Upper lobe of left lung (tissue), 6 donors: ENCODE measurements at regions not wholly inside any gene's neighbourhood (a gene's known extent, or its start where the extent isn't known, plus 50 kb on each side); places are given as distances from the start of the nearest gene placed in this dataset.
"Not testable (repeated sequence)": the region's sequence is repeated elsewhere in the genome, so short reads cannot be mapped to it uniquely, and the experiment has no call there.

ENCODE experiments used
- ATAC-seq, 2 donors: fragments of 200-7000 bp; cut with Tn5 transposase; one replicate each; pipeline ENCODE4 v1.9.1; 2022; ENCODE audit warnings: mild to moderate bottlenecking in 2 of 2, moderate library complexity in 2 of 2; ENCODE audit not compliant: low FRiP score in 2 of 2
- DNase-seq, 2 donors: peaks; one replicate each; pipeline ENCODE4 v3.0.0-alpha.2; 2019 to 2020
- H3K27ac ChIP-seq, 4 donors: fragments of 200-600 bp; sonication (generic); one replicate each; pipeline ENCODE4 v1.5.1; 2016 to 2019
- H3K27me3 ChIP-seq, 4 donors: fragments of 200-600 bp; sonication (generic); one replicate each; pipeline ENCODE4 v1.5.1; 2017 to 2019
- H3K36me3 ChIP-seq, 4 donors: fragments of 200-600 bp; sonication (generic); one replicate each; pipeline ENCODE4 v1.5.1; 2016 to 2019
- H3K4me1 ChIP-seq, 4 donors: fragments of 200-600 bp; sonication (generic); one replicate each; pipeline ENCODE4 v1.5.1; 2018 to 2019
- H3K4me3 ChIP-seq, 4 donors: fragments of 200-600 bp; sonication (generic); one replicate each; pipeline ENCODE4 v1.5.1; 2017 to 2019; ENCODE audit warnings: mild to moderate bottlenecking in 2 of 4, moderate library complexity in 1 of 4
- H3K9me3 ChIP-seq, 4 donors: fragments of 200-600 bp; sonication (generic); one replicate each; pipeline ENCODE4 v1.5.1; 2018 to 2019
- EP300 ChIP-seq, 4 donors: sonication (generic); formaldehyde crosslinking; IDR thresholded peaks; one replicate each; pipeline ENCODE4 v1.5.1; 2017; ENCODE audit warnings: antibody characterized with exemption in 4 of 4, control low read depth in 2 of 4
- POLR2A ChIP-seq, 4 donors: fragments of 450-650 bp; IDR thresholded peaks; one replicate each; pipeline ENCODE4 v1.5.1; 2016 to 2017; ENCODE audit warnings: antibody characterized with exemption in 4 of 4, mild to moderate bottlenecking in 2 of 4
- POLR2AphosphoS5 ChIP-seq, 2 donors: sonication (generic); formaldehyde crosslinking; IDR thresholded peaks; one replicate each; pipeline ENCODE4 v1.5.1; 2017; ENCODE audit warnings: antibody characterized with exemption in 2 of 2
- WGBS, 2 donors: methylation state at CpG; one replicate each; pipeline ENCODE4 v1.1.5; 2017 to 2018; 5-methylcytosine and 5-hydroxymethylcytosine counted together
- TF ChIP-seq, protein P1 (sequence below), 6 experiments: fragments of 450-650 bp in 4 of 6; fragments of 200-600 bp in 2 of 6; sonication (generic) in 2 of 6; IDR thresholded peaks; one replicate each; pipeline ENCODE4 v1.5.1; 2016 to 2019; ENCODE audit warnings: antibody characterized with exemption in 6 of 6
- donor health status: DM: no; HTN: no; CAD: no; lungs with moderate emphysema.
- donor health status: DM: no; HTN: yes; CAD: no; lungs with severe emphysema.

DNA sequence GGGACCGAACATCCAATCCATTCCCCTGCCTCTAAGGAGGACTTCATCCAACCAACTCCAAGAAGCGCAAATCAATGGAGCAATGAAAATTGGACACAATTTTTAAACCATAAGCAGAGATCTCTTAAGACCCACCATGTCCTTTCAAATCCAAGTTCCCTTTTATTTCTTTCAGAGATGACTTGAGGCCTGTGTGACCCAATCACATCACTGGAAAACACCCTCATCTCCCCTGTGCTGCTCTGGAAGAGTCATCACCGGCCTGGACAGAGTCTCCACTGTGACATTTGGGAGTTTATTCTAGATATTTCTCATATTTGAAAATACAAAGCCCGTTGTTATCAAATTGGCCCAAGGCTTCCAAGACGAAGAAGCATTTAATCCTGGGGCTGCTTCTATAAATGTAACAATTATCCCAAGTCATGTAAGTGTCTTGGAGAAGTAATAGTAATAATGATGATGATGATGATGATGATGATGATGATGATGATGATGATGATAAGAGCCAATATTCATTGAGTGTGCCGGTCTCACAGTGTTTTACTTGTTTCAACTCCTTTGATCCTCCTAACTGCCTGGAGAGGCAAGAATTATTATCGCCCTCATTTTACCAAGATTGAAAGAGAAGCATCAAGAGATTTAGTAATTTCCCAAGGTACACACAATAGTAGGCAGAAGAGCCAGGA, 72.1 kb downstream of the COPRS start:
- Histone ChIP-seq H3K27ac (no peak overlapping the region), H3K9me3 (no peaks in the 10 kb centered on the region), H3K27me3 (no peaks in the 10 kb centered on the region), H3K4me1 (no peaks in the 10 kb centered on the region), H3K4me3 (no peak overlapping the region), H3K36me3 (no peaks in the 10 kb centered on the region)
- TF ChIP-seq, protein P1, sequence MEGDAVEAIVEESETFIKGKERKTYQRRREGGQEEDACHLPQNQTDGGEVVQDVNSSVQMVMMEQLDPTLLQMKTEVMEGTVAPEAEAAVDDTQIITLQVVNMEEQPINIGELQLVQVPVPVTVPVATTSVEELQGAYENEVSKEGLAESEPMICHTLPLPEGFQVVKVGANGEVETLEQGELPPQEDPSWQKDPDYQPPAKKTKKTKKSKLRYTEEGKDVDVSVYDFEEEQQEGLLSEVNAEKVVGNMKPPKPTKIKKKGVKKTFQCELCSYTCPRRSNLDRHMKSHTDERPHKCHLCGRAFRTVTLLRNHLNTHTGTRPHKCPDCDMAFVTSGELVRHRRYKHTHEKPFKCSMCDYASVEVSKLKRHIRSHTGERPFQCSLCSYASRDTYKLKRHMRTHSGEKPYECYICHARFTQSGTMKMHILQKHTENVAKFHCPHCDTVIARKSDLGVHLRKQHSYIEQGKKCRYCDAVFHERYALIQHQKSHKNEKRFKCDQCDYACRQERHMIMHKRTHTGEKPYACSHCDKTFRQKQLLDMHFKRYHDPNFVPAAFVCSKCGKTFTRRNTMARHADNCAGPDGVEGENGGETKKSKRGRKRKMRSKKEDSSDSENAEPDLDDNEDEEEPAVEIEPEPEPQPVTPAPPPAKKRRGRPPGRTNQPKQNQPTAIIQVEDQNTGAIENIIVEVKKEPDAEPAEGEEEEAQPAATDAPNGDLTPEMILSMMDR (IDR thresholded peaks at IDR 0.05), result no peak
- TF ChIP-seq POLR2A (IDR thresholded peaks at IDR 0.05) (no peak), POLR2AphosphoS5 (IDR thresholded peaks at IDR 0.05) (no peak), EP300 (IDR thresholded peaks at IDR 0.05) (no peak)
- ATAC-seq (no peak), DNase-seq (no peak)
- WGBS, 2 donors, result 92 to 93% methylated on average over 7 of the region's 7 CpGs

DNA sequence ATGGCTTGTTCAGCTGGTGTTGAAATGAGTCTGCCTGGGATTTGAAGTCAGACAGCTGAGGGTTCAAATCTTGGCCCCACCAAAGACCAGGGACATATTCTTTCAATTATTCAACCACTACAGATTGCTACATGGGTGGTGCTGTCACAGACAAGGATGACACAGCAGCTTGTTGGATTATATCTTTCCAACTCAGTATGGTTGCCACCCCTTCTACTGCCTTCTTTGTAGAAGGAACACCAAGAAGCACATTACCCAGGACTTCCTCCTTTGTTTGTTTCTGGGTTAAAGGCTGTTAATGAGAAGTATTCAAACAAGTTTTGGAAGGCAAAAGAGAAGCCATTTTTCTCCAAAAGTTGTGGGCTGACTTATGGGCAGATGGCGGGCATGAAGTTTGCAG, 78.6 kb downstream of the COPRS start:
- Histone ChIP-seq H3K4me1 (no peaks in the 10 kb centered on the region), H3K4me3 (no peak overlapping the region), H3K36me3 (no peaks in the 10 kb centered on the region), H3K27ac (no peak overlapping the region), H3K27me3 (no peaks in the 10 kb centered on the region), H3K9me3 (no peaks in the 10 kb centered on the region)
- ATAC-seq, result no peak
- TF ChIP-seq POLR2AphosphoS5 (IDR thresholded peaks at IDR 0.05) (no peak), POLR2A (IDR thresholded peaks at IDR 0.05) (no peak), EP300 (IDR thresholded peaks at IDR 0.05) (no peak)
- TF ChIP-seq, protein P1 (IDR thresholded peaks at IDR 0.05), result no peak
- 41 to 100% methylated on average over 1 of the region's 1 CpG for WGBS, 2 donors
- no peak for DNase-seq

DNA sequence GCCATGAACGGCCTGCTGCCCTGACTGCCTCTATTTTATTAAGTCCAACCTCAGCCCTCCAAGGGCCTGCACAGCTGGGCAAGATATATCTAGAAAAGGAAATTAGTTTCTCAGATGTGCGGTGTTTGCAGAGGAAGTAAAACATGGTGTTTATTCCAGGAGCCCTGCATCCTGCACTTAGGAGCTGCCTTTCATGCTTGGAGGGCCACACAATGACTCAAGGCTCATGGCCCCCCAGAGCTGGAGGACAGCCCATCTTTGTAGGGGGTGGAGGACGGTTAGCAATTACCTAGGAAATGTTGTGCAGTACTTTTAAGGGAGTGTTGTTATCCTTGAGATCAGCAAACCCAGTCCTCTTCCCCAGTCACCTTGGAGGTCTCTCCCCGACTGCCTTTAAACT, 80.5 kb downstream of the COPRS start:
- H3K27me3 ChIP-seq, result no peaks in the 10 kb centered on the region
- H3K36me3 ChIP-seq, result no peaks in the 10 kb centered on the region
- DNase-seq, result no peak
- H3K4me3 ChIP-seq, result no peak overlapping the region
- 46 to 48% methylated on average over 3 to 4 of the region's 4 CpGs for WGBS, 2 donors
- no peak for TF ChIP-seq EP300 (IDR thresholded peaks at IDR 0.05)
- no peak for TF ChIP-seq POLR2AphosphoS5 (IDR thresholded peaks at IDR 0.05)
- H3K27ac ChIP-seq, result no peak overlapping the region
- H3K9me3 ChIP-seq, result no peaks in the 10 kb centered on the region
- ATAC-seq, result no peak
- no peaks in the 10 kb centered on the region for H3K4me1 ChIP-seq

DNA sequence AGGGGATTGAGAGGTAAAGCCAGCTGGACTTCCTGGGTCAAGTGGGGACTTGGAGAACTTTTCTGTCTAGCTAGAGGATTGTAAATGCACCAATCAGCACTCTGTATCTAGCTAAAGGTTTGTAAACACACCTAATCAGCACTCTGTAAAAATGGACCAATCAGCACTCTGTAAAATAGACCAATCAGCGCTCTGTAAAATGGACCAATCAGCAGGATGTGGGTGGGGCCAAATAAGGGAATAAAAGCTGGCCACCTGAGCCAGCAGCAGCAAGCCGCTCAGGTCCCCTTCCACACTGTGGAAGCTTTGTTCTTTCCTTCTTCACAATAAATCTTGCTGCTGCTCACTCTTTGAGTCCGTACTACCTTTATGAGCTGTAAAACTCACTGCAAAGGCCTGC, 87.7 kb downstream of the COPRS start:
- H3K9me3 ChIP-seq, H3K27me3 ChIP-seq, ATAC-seq, DNase-seq, H3K36me3 ChIP-seq, H3K4me3 ChIP-seq, H3K27ac ChIP-seq, H3K4me1 ChIP-seq: not testable (repeated sequence)
- 95 to 98% methylated on average over 3 of the region's 3 CpGs for WGBS, 2 donors

DNA sequence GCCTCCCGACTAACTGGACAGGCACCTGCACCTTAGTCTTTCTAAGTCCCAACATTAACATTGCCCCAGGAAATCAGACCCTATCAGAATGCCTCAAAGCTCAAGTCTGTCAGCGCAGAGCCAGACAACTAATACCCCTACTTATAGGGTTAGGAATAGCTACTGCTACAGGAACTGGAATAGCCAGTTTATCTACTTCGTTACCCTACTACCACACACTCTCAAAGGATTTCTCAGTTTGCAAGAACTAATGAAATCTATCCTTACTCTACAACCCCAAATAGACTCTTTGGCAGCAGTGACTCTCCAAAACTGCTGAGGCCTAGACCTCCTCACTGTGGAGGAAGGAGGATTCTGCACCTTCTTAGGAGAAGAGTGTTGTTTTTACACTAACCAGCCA, 88.5 kb downstream of the COPRS start:
- H3K27ac ChIP-seq, DNase-seq: not testable (repeated sequence)
- WGBS, 2 donors, result 54 to 66% methylated on average over 3 of the region's 3 CpGs

DNA sequence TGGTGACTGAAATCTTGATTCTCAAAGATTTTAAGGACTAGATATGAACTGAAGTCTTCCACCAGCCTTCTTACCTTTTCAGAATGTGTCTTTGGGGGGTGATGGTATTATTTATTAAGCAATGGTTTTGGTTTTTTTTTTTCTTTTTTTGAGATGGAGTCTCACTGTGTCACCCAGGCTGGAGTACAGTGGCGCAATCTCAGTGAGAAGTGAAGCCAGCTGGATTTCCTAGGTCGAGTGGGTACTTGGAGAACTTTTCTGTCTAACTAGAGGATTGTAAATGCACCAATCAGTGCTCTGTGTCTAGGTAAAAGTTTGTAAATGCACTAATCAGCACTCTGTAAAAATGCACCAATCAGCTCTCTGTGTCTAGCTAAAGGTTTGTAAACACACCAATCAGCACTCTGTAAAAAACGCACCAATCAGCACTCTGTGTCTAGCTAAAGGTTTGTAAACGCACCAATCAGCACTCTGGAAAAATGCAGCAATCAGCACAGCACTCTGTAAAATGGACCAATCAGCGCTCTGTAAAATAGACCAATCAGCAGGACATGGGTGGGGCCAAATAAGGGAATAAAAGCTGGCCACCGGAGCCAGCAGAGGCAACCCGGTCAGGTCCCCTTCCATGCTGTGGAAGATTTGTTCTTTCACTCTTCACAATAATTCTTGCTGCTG, 97.1 kb downstream of the COPRS start:
- H3K9me3 ChIP-seq, H3K36me3 ChIP-seq, DNase-seq, H3K4me3 ChIP-seq, ATAC-seq, H3K27me3 ChIP-seq, H3K27ac ChIP-seq, H3K4me1 ChIP-seq: not testable (repeated sequence)
- WGBS, 2 donors, result 84 to 85% methylated on average over 7 of the region's 7 CpGs

More for the DNA sequence above, 88.5 kb downstream of the COPRS start:
- not testable (repeated sequence) for ATAC-seq, H3K4me3 ChIP-seq, H3K36me3 ChIP-seq, H3K4me1 ChIP-seq, H3K27me3 ChIP-seq, H3K9me3 ChIP-seq

DNA sequence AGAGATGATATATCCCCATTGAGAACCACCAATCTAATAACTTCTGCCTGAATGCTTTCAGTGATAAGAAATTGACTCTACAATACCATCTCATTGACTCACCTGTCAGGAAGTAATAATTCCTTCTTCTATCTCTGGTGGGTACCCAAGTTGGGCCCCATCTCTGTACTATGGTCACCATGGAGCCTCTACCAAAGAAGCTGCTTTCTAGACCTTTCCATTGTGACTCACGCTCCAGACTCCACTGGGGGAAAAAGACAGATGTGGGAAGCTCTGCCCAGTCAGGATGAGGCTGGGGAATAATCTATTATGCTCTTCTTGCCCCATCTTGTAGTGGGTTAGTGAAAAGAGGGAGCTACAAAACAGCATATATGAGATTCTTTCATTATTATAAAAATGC, 100.4 kb downstream of the COPRS start:
- Histone ChIP-seq H3K9me3 (no peaks in the 10 kb centered on the region), H3K4me3 (no peak overlapping the region), H3K36me3 (no peaks in the 10 kb centered on the region), H3K4me1 (peaks cover 0 to 10% (median 2%) of the 10 kb centered on the region in 4 donors), H3K27me3 (no peaks in the 10 kb centered on the region), H3K27ac (no peak overlapping the region)
- ATAC-seq, result no peak
- 100% methylated on average over 1 of the region's 1 CpG for WGBS, 2 donors
- no peak for DNase-seq
- TF ChIP-seq EP300 (IDR thresholded peaks at IDR 0.05) (no peak), POLR2A (IDR thresholded peaks at IDR 0.05) (no peak), POLR2AphosphoS5 (IDR thresholded peaks at IDR 0.05) (no peak)
- TF ChIP-seq, protein P1 (IDR thresholded peaks at IDR 0.05), result no peak
